ENCODE measurements at regions not wholly inside any gene's neighbourhood (a gene's known extent, or its start where the extent isn't known, plus 50 kb on each side); places are given as distances from the start of the nearest gene placed in this dataset.
A peak's percentile ranks its signal among the peaks of the same experiment; 100 is the strongest.

- no peak for FAIRE-seq
Measured at GRCh38 chr17:73791121-73791520, 146.9 kb upstream of the SDK2 start.

GRCh38 chr17:73791631-73792030 is 147.4 kb upstream of the SDK2 start:
- FAIRE-seq: no peak
- DNase-seq (ENCODE audit: insufficient read length, low spot score): no peak
- no peak for TF ChIP-seq POLR2A (IDR thresholded peaks at IDR 0.05; ENCODE audit: low read depth, low read length)

More at GRCh38 chr17:73791121-73791520, 146.9 kb upstream of the SDK2 start:
- DNase-seq (ENCODE audit: insufficient read length, low spot score): no peak
- no peak for TF ChIP-seq POLR2A (IDR thresholded peaks at IDR 0.05; ENCODE audit: low read depth, low read length)

GRCh38 chr17:73792994-73793393 is 148.7 kb upstream of the SDK2 start:
- TF ChIP-seq POLR2A (IDR thresholded peaks at IDR 0.05; ENCODE audit: low read depth, low read length): no peak
- DNase-seq (ENCODE audit: insufficient read length, low spot score) (no peak), FAIRE-seq (no peak)

DNA sequence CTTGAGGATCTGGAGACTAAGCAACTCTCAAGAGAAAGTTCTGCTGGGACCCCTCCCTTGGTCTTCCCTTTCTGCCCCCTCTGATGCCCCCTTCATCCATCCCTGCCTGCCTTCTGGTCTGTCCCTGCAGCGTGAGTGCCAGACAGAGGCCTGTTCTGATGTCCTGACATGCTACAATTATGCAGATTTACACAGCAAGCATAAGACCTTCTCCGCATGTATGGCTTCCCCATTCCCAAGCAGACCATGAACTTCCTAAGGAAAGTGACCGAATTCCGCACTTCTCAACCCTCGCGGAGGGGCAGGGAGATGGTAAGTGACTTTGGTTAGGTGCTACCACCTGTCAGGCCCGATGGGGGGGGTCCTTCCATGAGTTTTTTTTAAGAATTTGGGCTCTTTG is 150.1 kb upstream of the SDK2 start:
- DNase-seq (ENCODE audit: insufficient read length, low spot score): no peak
- FAIRE-seq: no peak
- TF ChIP-seq POLR2A (IDR thresholded peaks at IDR 0.05; ENCODE audit: low read depth, low read length): no peak

DNA sequence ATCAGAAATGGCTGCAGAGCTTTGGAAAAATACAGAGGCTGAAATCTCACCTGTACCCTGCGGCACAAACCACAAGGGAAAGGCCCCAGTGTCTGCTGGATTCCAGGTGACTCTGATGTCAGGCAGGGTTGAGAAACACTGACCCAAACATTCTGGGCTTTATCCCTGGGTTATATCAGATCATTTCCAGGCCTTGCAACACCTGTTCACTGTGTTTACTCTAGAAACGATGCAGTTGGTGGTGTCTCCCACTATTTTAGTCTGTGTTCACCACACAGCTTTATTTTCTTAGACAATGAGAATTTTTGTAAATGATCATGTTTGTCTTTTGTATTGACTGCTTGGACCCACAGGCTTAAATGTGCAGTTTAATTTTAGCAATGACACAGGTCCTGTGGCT is 151.5 kb upstream of the SDK2 start:
- DNase-seq (ENCODE audit: insufficient read length, low spot score): no peak
- no peak for TF ChIP-seq POLR2A (IDR thresholded peaks at IDR 0.05; ENCODE audit: low read depth, low read length)

DNA sequence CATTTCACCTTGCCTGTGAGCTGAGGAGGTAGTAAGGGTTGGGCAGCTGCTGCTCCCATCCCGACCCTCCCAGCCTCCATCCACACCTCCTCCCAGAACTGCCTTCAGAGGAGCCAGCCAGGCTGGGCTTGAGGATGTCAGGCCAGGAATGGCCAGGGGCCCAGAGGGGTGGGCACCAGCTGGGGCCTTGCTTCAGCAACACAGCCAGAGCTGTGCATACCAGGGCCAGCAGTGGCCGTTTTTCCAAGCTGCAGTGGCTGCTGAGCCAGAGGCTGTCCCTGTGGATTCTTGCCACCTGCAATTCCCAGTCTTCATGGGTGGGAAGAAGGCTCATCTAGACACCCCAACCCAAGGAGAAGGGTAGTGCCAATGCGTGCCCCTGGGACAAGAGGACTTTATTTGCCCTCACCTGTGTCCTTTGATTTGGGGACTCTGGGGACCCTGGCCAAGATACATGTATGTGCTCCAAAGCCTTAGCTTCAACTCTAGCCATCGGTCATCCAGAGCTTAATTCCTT is 153.4 kb upstream of the SDK2 start:
- DNase-seq (ENCODE audit: insufficient read length, low spot score): no peak
- no peak for FAIRE-seq
- TF ChIP-seq POLR2A (IDR thresholded peaks at IDR 0.05; ENCODE audit: low read depth, low read length): no peak

More for the DNA sequence above, 151.5 kb upstream of the SDK2 start:
- no peak for FAIRE-seq

GRCh38 chr17:73798111-73798748 is 154.0 kb upstream of the SDK2 start:
- TF ChIP-seq POLR2A (IDR thresholded peaks at IDR 0.05; ENCODE audit: low read depth, low read length): no peak
- DNase-seq (ENCODE audit: insufficient read length, low spot score) (peak; percentile 63), FAIRE-seq (no peak)

GRCh38 chr17:73799096-73799495 is 154.9 kb upstream of the SDK2 start:
- FAIRE-seq (no peak), DNase-seq (ENCODE audit: insufficient read length, low spot score) (no peak)
- no peak for TF ChIP-seq POLR2A (IDR thresholded peaks at IDR 0.05; ENCODE audit: low read depth, low read length)

GRCh38 chr17:73799781-73800627 is 155.8 kb upstream of the SDK2 start:
- no peak for FAIRE-seq
- TF ChIP-seq POLR2A (IDR thresholded peaks at IDR 0.05; ENCODE audit: low read depth, low read length): no peak
- no peak for DNase-seq (ENCODE audit: insufficient read length, low spot score)

GRCh38 chr17:73800893-73801292 is 156.6 kb upstream of the SDK2 start:
- no peak for TF ChIP-seq POLR2A (IDR thresholded peaks at IDR 0.05; ENCODE audit: low read depth, low read length)
- no peak for DNase-seq (ENCODE audit: insufficient read length, low spot score)
- FAIRE-seq: no peak

DNA sequence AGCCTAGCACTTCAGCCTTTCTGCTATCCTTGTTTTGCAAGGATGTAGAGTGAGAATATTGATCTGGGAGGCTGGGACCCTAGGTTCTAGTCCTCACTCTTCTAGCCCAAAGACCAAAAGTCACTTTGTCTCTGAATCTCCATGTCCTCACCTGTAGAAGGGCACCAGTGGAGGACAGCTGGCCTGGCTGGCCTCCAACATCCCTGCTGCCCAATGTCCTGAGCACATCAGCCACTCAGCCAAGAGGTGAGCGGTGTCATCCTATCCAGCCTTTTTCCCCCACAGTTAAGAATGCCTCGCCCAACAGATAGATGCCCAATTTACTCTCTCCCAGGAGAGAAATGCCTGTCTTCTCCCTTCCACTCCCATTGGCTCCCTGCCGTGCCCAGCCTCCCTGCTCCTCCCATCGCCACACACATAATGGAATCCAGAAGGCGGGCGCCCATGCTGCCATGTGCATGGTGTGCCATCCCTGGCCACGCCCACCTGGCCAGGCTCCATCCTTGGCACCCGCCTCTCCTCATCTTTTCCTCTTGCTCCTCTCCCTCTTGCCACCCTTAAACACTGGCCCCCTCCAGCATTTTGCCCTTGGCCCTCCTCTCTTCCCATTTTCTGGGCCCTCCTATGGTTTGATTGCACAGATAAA is 157.3 kb upstream of the SDK2 start:
- no peak for DNase-seq (ENCODE audit: insufficient read length, low spot score)
- no peak for TF ChIP-seq POLR2A (IDR thresholded peaks at IDR 0.05; ENCODE audit: low read depth, low read length)
- FAIRE-seq: no peak

GRCh38 chr17:73802314-73802713 is 158.1 kb upstream of the SDK2 start:
- TF ChIP-seq POLR2A (IDR thresholded peaks at IDR 0.05; ENCODE audit: low read depth, low read length): no peak
- DNase-seq (ENCODE audit: insufficient read length, low spot score) (no peak), FAIRE-seq (no peak)

- no peak for TF ChIP-seq POLR2A (IDR thresholded peaks at IDR 0.05; ENCODE audit: low read depth, low read length)
- no peak for FAIRE-seq
- no peak for DNase-seq (ENCODE audit: insufficient read length, low spot score)
Measured at GRCh38 chr17:73802871-73803270, 158.6 kb upstream of the SDK2 start.

DNA sequence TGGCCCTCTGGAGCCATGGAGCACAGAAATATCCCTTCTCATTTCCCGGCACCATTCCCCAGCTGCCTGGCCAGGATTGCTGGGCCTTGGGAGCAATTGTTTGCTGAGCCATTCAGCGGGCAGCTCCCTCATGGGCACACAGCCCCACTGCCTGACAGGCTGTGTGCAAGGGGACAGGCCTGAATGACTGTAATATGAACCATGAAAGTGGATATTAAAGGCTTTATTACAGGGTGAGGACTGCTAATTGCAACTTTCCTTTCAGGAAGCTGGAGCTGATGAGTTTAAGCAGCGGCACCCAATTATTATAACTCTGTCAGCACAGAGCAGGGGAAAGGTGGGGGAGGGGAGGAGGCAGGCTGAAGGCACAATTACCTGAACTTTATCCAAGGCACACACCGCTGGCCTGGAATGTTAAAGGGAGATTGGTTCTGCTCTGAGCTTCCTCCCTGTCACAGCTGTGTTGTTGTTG is 159.8 kb upstream of the SDK2 start:
- no peak for DNase-seq (ENCODE audit: insufficient read length, low spot score)
- TF ChIP-seq POLR2A (IDR thresholded peaks at IDR 0.05; ENCODE audit: low read depth, low read length): no peak
- no peak for FAIRE-seq
